Panc1 (cell line): ENCODE measurements at regions not wholly inside any gene's neighbourhood (a gene's known extent, or its start where the extent isn't known, plus 50 kb on each side); places are given as distances from the start of the nearest gene placed in this dataset.

Experiments used
- ATAC-seq: fragments of 200-7000 bp; cut with Tn5 transposase; 2 replicates; pipeline ENCODE4 v1.9.1; 2020; ENCODE audit warnings: mild to moderate bottlenecking, moderate library complexity
- BruUV-seq: library from RNA; stranded (reverse); fragments of 400-500 nt; replicated peaks from 2 replicates; lab custom pipeline; 2021; lab: Mats Ljungman, UMichigan
- CTCF ChIA-PET: fragments of 300-600 bp; sonication (Branson Sonifier 250); formaldehyde crosslinking; loops from one replicate; lab custom pipeline; 2022; ENCODE audit warnings: antibody characterized with exemption; lab: Charles Lee
- POLR2A ChIA-PET: fragments of 300-600 bp; sonication (Branson Sonifier 250); formaldehyde crosslinking; loops from one replicate; lab custom pipeline; 2022; ENCODE audit warnings: antibody characterized with exemption; lab: Charles Lee
- DNase-seq: peaks from one replicate; pipeline ENCODE4 v3.0.0-alpha.2; 2010; ENCODE audit warnings: low read depth, low spot score
- H3K27ac ChIP-seq: 2 replicates; pipeline ENCODE4 v1.5.1; 2011; ENCODE audit warnings: mild to moderate bottlenecking, low read length, inconsistent platforms
- H3K27me3 ChIP-seq: fragments of 200-500 bp; sonication (Bioruptor generic); 2 replicates; pipeline ENCODE4 v1.6.0; 2014; ENCODE audit warnings: low read length, inconsistent platforms; ENCODE audit not compliant: control insufficient read depth, insufficient read depth
- H3K36me3 ChIP-seq: fragments of 200-500 bp; sonication (Bioruptor generic); 2 replicates; pipeline ENCODE4 v1.5.1; 2014; ENCODE audit warnings: inconsistent platforms, mild to moderate bottlenecking, low read length, moderate library complexity; ENCODE audit not compliant: control insufficient read depth, insufficient read depth
- H3K4me1 ChIP-seq: 2 replicates; pipeline ENCODE4 v1.5.1; 2011; ENCODE audit warnings: inconsistent platforms, mild to moderate bottlenecking, low read length, moderate library complexity; ENCODE audit not compliant: control insufficient read depth, insufficient read depth
- H3K4me3 ChIP-seq, 2 experiments: 2 replicates each; pipeline ENCODE4 v1.5.1; 2011 to 2012; ENCODE audit warnings: low read depth in 2 of 2, low read length in 2 of 2, mild to moderate bottlenecking in 2 of 2, inconsistent platforms in 1 of 2, moderate library complexity in 1 of 2
- H3K9me3 ChIP-seq: fragments of 200-500 bp; sonication (Bioruptor generic); 2 replicates; pipeline ENCODE4 v1.5.1; 2014; ENCODE audit warnings: low read depth, mild to moderate bottlenecking, inconsistent platforms, low read length, moderate library complexity; ENCODE audit not compliant: control insufficient read depth, insufficient read depth
- CTCF ChIP-seq: fragments of 450-650 bp; IDR thresholded peaks from 2 replicates; pipeline ENCODE4 v1.5.1; 2017; ENCODE audit warnings: mild to moderate bottlenecking
- POLR2AphosphoS5 ChIP-seq: IDR thresholded peaks from 2 replicates; pipeline ENCODE4 v1.6.1; 2012; ENCODE audit warnings: mild to moderate bottlenecking, low read depth, low read length, moderate library complexity
- REST ChIP-seq, 2 experiments: IDR thresholded peaks; 2 replicates each; pipeline ENCODE4 v1.6.1; 2011 to 2012; ENCODE audit warnings: low read depth in 2 of 2, control low read depth in 1 of 2, low read length in 1 of 2, mild to moderate bottlenecking in 1 of 2, moderate library complexity in 1 of 2; ENCODE audit not compliant: insufficient read depth in 1 of 2
- SIN3A ChIP-seq: IDR thresholded peaks from 2 replicates; pipeline ENCODE4 v1.6.1; 2012; ENCODE audit warnings: low read depth, mild to moderate bottlenecking, low read length, moderate library complexity, borderline replicate concordance; ENCODE audit not compliant: insufficient read depth
- TCF7L2 ChIP-seq: IDR thresholded peaks from 2 replicates; pipeline ENCODE4 v1.6.1; 2011; ENCODE audit warnings: mild to moderate bottlenecking, low read depth, low read length, inconsistent platforms
- in situ Hi-C: cut with HindIII; loops from 2 replicates; pipeline ENCODE4 v1.10.0; 2016; ENCODE audit warnings: low sequenced_read_pairs, low pct_unique_long_range_greater_than_20kb
- intact Hi-C: fragments of 100-400 bp; cut with micrococcal nuclease; formaldehyde crosslinking; loops from one replicate; pipeline ENCODE4 v1.10.0; 2022; ENCODE audit not compliant: unreplicated experiment

- Histone ChIP-seq H3K4me1 (no peaks in the 10 kb centered on the region), H3K9me3 (no peaks in the 10 kb centered on the region), H3K36me3 (no peaks in the 10 kb centered on the region), H3K27ac (no peak overlapping the region), H3K27me3 (no peaks in the 10 kb centered on the region), H3K4me3 (no peak overlapping the region)
- CTCF ChIA-PET, result no interaction called here
- in situ Hi-C loops (no loop called here), intact Hi-C loops (no loop called here)
- BruUV-seq, result no TSS peak
- ATAC-seq (no peak), DNase-seq (no peak)
- POLR2A ChIA-PET, result no interaction called here
- TF ChIP-seq TCF7L2, result no peak
- TF ChIP-seq SIN3A, result no peak
- TF ChIP-seq CTCF, result no peak
- TF ChIP-seq REST (IDR thresholded peaks at IDR 0.05; ENCODE audit: insufficient read depth in 1 of 2, low read depth in 2 of 2, low read length in 1 of 2), result no peak
- no peak for TF ChIP-seq POLR2AphosphoS5
Observed at GRCh38 chr3:73927203-73927570, 302.4 kb upstream of the PDZRN3 start.

GRCh38 chr3:73926360-73927202 is 301.8 kb upstream of the PDZRN3 start:
- DNase-seq, result no peak
- Histone ChIP-seq H3K4me3 (no peak overlapping the region), H3K27me3 (no peaks in the 10 kb centered on the region), H3K36me3 (no peaks in the 10 kb centered on the region), H3K27ac (no peak overlapping the region), H3K4me1 (no peaks in the 10 kb centered on the region), H3K9me3 (no peaks in the 10 kb centered on the region)
- ATAC-seq, result no peak
- intact Hi-C loops, result no loop called here
- in situ Hi-C loops, result no loop called here
- no TSS peak for BruUV-seq
- ChIA-PET POLR2A (no interaction called here), CTCF (no interaction called here)
- TF ChIP-seq SIN3A, result no peak
- TF ChIP-seq POLR2AphosphoS5, result no peak
- no peak for TF ChIP-seq REST (IDR thresholded peaks at IDR 0.05; ENCODE audit: insufficient read depth in 1 of 2, low read depth in 2 of 2, low read length in 1 of 2)
- no peak for TF ChIP-seq TCF7L2
- TF ChIP-seq CTCF, result no peak
